ENCODE measurements at regions not wholly inside any gene's neighbourhood (a gene's known extent, or its start where the extent isn't known, plus 50 kb on each side); places are given as distances from the start of the nearest gene placed in this dataset.

DNA sequence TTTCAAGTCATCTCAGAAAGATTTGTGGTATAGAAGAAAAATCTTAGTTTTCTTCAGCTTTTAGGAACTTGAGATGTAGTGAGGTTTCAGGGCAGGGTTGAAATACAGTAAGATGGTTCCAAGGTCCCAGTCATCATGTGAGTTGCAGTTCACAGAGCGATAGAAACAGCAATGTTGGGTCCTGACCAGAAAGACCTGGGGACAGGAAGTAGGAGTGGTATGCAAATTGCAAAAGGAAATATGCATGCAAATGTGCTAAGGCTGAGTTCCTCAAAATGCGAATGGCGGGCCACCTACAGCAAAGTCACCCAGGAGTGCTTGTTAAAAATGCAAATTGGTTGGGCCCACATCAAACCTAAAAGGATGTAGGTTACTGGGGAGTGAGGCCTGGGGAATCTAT, 1032.7 kb upstream of the TENM4 start:
- DNase-seq (no peak), ATAC-seq (ENCODE audit: insufficient read depth, low FRiP score) (no peak)
- Histone ChIP-seq H3K27ac (ENCODE audit: low read depth in 1 of 2, low read length in 1 of 2) (no peak overlapping the region), H3K4me1 (ENCODE audit: control insufficient read depth in 5 of 5, insufficient read depth in 5 of 5, low read length in 5 of 5) (no peaks in the 10 kb centered on the region), H3K4me3 (no peak overlapping the region), H3K27me3 (ENCODE audit: control insufficient read depth in 3 of 3, insufficient read depth in 3 of 3, low read length in 2 of 3) (no peaks in the 10 kb centered on the region), H3K9me3 (ENCODE audit: control insufficient read depth in 4 of 4, insufficient read depth in 3 of 4, low read length in 3 of 4) (no peaks in the 10 kb centered on the region), H3K36me3 (ENCODE audit: control insufficient read depth in 4 of 4, insufficient read depth in 4 of 4, low read length in 4 of 4) (no peaks in the 10 kb centered on the region), H3K9ac (ENCODE audit: insufficient read depth in 1 of 2, low read length in 2 of 2) (no peak overlapping the region)
- 73 to 92% methylated on average over 3 of the region's 3 CpGs for WGBS, 2 donors
- TF ChIP-seq CTCF (IDR thresholded peaks at IDR 0.05; ENCODE audit: control extremely low read depth, extremely low read depth): no peak

GRCh38 chr11:80469871-80470270, 1029.0 kb upstream of the TENM4 start:
- DNase-seq: no peak
- WGBS, 2 donors: 79 to 84% methylated on average over 2 of the region's 2 CpGs
- Histone ChIP-seq H3K4me1 (ENCODE audit: control insufficient read depth in 5 of 5, insufficient read depth in 5 of 5, low read length in 5 of 5) (no peaks in the 10 kb centered on the region), H3K9me3 (ENCODE audit: control insufficient read depth in 4 of 4, insufficient read depth in 3 of 4, low read length in 3 of 4) (no peaks in the 10 kb centered on the region), H3K27me3 (ENCODE audit: control insufficient read depth in 3 of 3, insufficient read depth in 3 of 3, low read length in 2 of 3) (no peaks in the 10 kb centered on the region), H3K9ac (ENCODE audit: insufficient read depth in 1 of 2, low read length in 2 of 2) (no peak overlapping the region), H3K27ac (ENCODE audit: low read depth in 1 of 2, low read length in 1 of 2) (no peak overlapping the region), H3K4me3 (no peak overlapping the region), H3K36me3 (ENCODE audit: control insufficient read depth in 4 of 4, insufficient read depth in 4 of 4, low read length in 4 of 4) (no peaks in the 10 kb centered on the region)
- TF ChIP-seq CTCF (IDR thresholded peaks at IDR 0.05; ENCODE audit: control extremely low read depth, extremely low read depth): no peak
- no peak for ATAC-seq (ENCODE audit: insufficient read depth, low FRiP score)

- no peaks in the 10 kb centered on the region for H3K4me1 ChIP-seq (ENCODE audit: control insufficient read depth in 5 of 5, insufficient read depth in 5 of 5, low read length in 5 of 5)
- no peak overlapping the region for H3K9ac ChIP-seq (ENCODE audit: insufficient read depth in 1 of 2, low read length in 2 of 2)
- TF ChIP-seq CTCF (IDR thresholded peaks at IDR 0.05; ENCODE audit: control extremely low read depth, extremely low read depth): no peak
- WGBS, 2 donors: 85 to 90% methylated on average over 1 of the region's 1 CpG
- peaks cover 0 to 5% (median 2%) of the 10 kb centered on the region in 4 donors for H3K9me3 ChIP-seq (ENCODE audit: control insufficient read depth in 4 of 4, insufficient read depth in 3 of 4, low read length in 3 of 4)
- H3K27me3 ChIP-seq (ENCODE audit: control insufficient read depth in 3 of 3, insufficient read depth in 3 of 3, low read length in 2 of 3): no peaks in the 10 kb centered on the region
- H3K27ac ChIP-seq (ENCODE audit: low read depth in 1 of 2, low read length in 1 of 2): no peak overlapping the region
- DNase-seq: no peak
- no peak overlapping the region for H3K4me3 ChIP-seq
- H3K36me3 ChIP-seq (ENCODE audit: control insufficient read depth in 4 of 4, insufficient read depth in 4 of 4, low read length in 4 of 4): no peaks in the 10 kb centered on the region
- no peak for ATAC-seq (ENCODE audit: insufficient read depth, low FRiP score)
These were observed 1025.7 kb upstream of the TENM4 start for GRCh38 chr11:80466570-80466969.

- H3K36me3 ChIP-seq (ENCODE audit: control insufficient read depth in 4 of 4, insufficient read depth in 4 of 4, low read length in 4 of 4): no peaks in the 10 kb centered on the region
- H3K27ac ChIP-seq (ENCODE audit: low read depth in 1 of 2, low read length in 1 of 2): no peak overlapping the region
- no peaks in the 10 kb centered on the region for H3K4me1 ChIP-seq (ENCODE audit: control insufficient read depth in 5 of 5, insufficient read depth in 5 of 5, low read length in 5 of 5)
- TF ChIP-seq CTCF (IDR thresholded peaks at IDR 0.05; ENCODE audit: control extremely low read depth, extremely low read depth): no peak
- peaks cover 0 to 5% (median 2%) of the 10 kb centered on the region in 4 donors for H3K9me3 ChIP-seq (ENCODE audit: control insufficient read depth in 4 of 4, insufficient read depth in 3 of 4, low read length in 3 of 4)
- ATAC-seq (ENCODE audit: insufficient read depth, low FRiP score): no peak
- H3K27me3 ChIP-seq (ENCODE audit: control insufficient read depth in 3 of 3, insufficient read depth in 3 of 3, low read length in 2 of 3): no peaks in the 10 kb centered on the region
- DNase-seq: no peak
- no peak overlapping the region for H3K4me3 ChIP-seq
- WGBS, 2 donors: 78 to 79% methylated on average over 3 of the region's 3 CpGs
- H3K9ac ChIP-seq (ENCODE audit: insufficient read depth in 1 of 2, low read length in 2 of 2): no peak overlapping the region
These were observed 1021.4 kb upstream of the TENM4 start for GRCh38 chr11:80462211-80462610.

Data from lung (tissue), 11 donors.